HCT116 (cell line): ENCODE measurements at regions not wholly inside any gene's neighbourhood (a gene's known extent, or its start where the extent isn't known, plus 50 kb on each side); places are given as distances from the start of the nearest gene placed in this dataset.

Experiments
- ATAC-seq: fragments of 200-7000 bp; cut with Tn5 transposase; 2 replicates; pipeline ENCODE4 v1.9.1; 2020; ENCODE audit warnings: mild to moderate bottlenecking, moderate library complexity
- BruUV-seq: library from RNA; stranded (reverse); fragments of 400-500 nt; replicated peaks from 2 replicates; lab custom pipeline; 2021; lab: Mats Ljungman, UMichigan
- CTCF ChIA-PET: fragments of 300-600 bp; sonication (Branson Sonifier 250); formaldehyde crosslinking; loops from one replicate; lab custom pipeline; 2021; ENCODE audit warnings: antibody characterized with exemption; lab: Charles Lee
- POLR2A ChIA-PET: fragments of 300-600, 350-600 bp; sonication (Branson Sonifier 250); formaldehyde crosslinking; loops from one replicate; lab custom pipeline; 2021; ENCODE audit warnings: antibody characterized with exemption; lab: Charles Lee
- RAD21 ChIA-PET, 2 experiments: fragments of 300-600 bp; sonication (Branson Sonifier 250); formaldehyde crosslinking; loops; one replicate each; lab custom pipeline; 2023; ENCODE audit warnings: low total read pairs in 2 of 2; ENCODE audit not compliant: uncharacterized antibody in 2 of 2, unreplicated experiment in 2 of 2, low non-redundant PET in 1 of 2; lab: Charles Lee
- DNase-seq: peaks from one replicate; pipeline ENCODE4 v3.0.0-alpha.2; 2010; ENCODE audit warnings: low read depth, low spot score
- H2AFZ ChIP-seq: fragments of 200-600 bp; shearing (Covaris generic), sonication (generic); 2 replicates; pipeline ENCODE4 v1.6.1; 2017; ENCODE audit warnings: low read depth, mixed run types, mixed read lengths, antibody characterized with exemption, low read length; ENCODE audit not compliant: poor library complexity, severe bottlenecking
- H3K27ac ChIP-seq: 2 replicates; pipeline ENCODE4 v1.5.1; 2012; ENCODE audit warnings: low read depth, low read length
- H3K27me3 ChIP-seq: fragments of 200-600 bp; sonication (generic); 2 replicates; pipeline ENCODE4 v1.6.1; 2016; ENCODE audit warnings: mixed run types, low read length, mixed read lengths; ENCODE audit not compliant: insufficient read depth
- H3K36me3 ChIP-seq, 2 experiments: fragments of 200-500 bp in 1 of 2; fragments of 200-600 bp in 1 of 2; sonication (Bioruptor generic) in 1 of 2; sonication (generic) in 1 of 2; 2 replicates each; pipeline versions ENCODE4 v1.5.1 to v1.6.1; 2014 to 2016; ENCODE audit warnings: low read length in 2 of 2, inconsistent platforms in 1 of 2, mixed read lengths in 1 of 2, mixed run types in 1 of 2; ENCODE audit not compliant: insufficient read depth in 2 of 2, control insufficient read depth in 1 of 2
- H3K4me1 ChIP-seq, 2 experiments: fragments of 200-600 bp in 1 of 2; sonication (generic) in 1 of 2; 2 replicates each; pipeline versions ENCODE4 v1.5.1 to v1.6.1; 2012 to 2017; ENCODE audit warnings: low read length in 2 of 2, inconsistent platforms in 1 of 2, mild to moderate bottlenecking in 1 of 2, mixed read lengths in 1 of 2, mixed run types in 1 of 2, moderate library complexity in 1 of 2; ENCODE audit not compliant: insufficient read depth in 2 of 2, control insufficient read depth in 1 of 2
- H3K4me2 ChIP-seq: fragments of 200-600 bp; sonication (generic); 2 replicates; pipeline ENCODE4 v1.6.1; 2017; ENCODE audit warnings: mixed run types, low read length, mixed read lengths
- H3K4me3 ChIP-seq, 2 experiments: fragments of 200-600 bp in 1 of 2; sonication (generic) in 1 of 2; replicated peaks in 1 of 2; 2 replicates each; pipeline ENCODE4 v1.5.1; 2011 to 2016; ENCODE audit warnings: low read length in 2 of 2, control low read depth in 1 of 2, low read depth in 1 of 2, mild to moderate bottlenecking in 1 of 2, mixed read lengths in 1 of 2, mixed run types in 1 of 2
- H3K79me2 ChIP-seq: fragments of 200-600 bp; sonication (generic); 2 replicates; pipeline ENCODE4 v1.6.1; 2017; ENCODE audit warnings: mild to moderate bottlenecking, mixed run types, low read length, moderate library complexity, mixed read lengths; ENCODE audit not compliant: insufficient read depth
- H3K9ac ChIP-seq: fragments of 200-600 bp; sonication (generic); 2 replicates; pipeline ENCODE4 v1.6.1; 2016; ENCODE audit warnings: low read length, mixed read lengths
- H3K9me2 ChIP-seq: fragments of 200-600 bp; sonication (generic), shearing (Covaris generic); 2 replicates; pipeline ENCODE4 v1.6.1; 2017; ENCODE audit warnings: mixed run types, mild to moderate bottlenecking, moderate library complexity; ENCODE audit not compliant: insufficient read depth
- H3K9me3 ChIP-seq, 2 experiments: fragments of 200-500 bp in 1 of 2; fragments of 200-600 bp in 1 of 2; sonication (Bioruptor generic) in 1 of 2; sonication (generic) in 1 of 2; 2 replicates each; pipeline ENCODE4 v1.6.1; 2014 to 2017; ENCODE audit warnings: low read length in 2 of 2, mixed read lengths in 2 of 2, inconsistent platforms in 1 of 2, low read depth in 1 of 2, mild to moderate bottlenecking in 1 of 2, mixed run types in 1 of 2, moderate library complexity in 1 of 2; ENCODE audit not compliant: control insufficient read depth in 1 of 2, insufficient read depth in 1 of 2
- H4K20me1 ChIP-seq: fragments of 200-600 bp; sonication (generic), shearing (Covaris generic); 2 replicates; pipeline ENCODE4 v1.6.1; 2017; ENCODE audit warnings: mixed run types, mild to moderate bottlenecking, moderate library complexity; ENCODE audit not compliant: insufficient read depth
- CBX3 ChIP-seq: IDR thresholded peaks from 2 replicates; pipeline ENCODE4 v1.6.1; 2012; ENCODE audit warnings: low read depth
- CEBPB ChIP-seq: IDR thresholded peaks from 2 replicates; pipeline ENCODE4 v1.6.1; 2012; ENCODE audit warnings: low read depth
- EGR1 ChIP-seq: IDR thresholded peaks from 2 replicates; pipeline ENCODE4 v1.6.1; 2012; ENCODE audit warnings: low read depth
- ELF1 ChIP-seq: IDR thresholded peaks from 2 replicates; pipeline ENCODE4 v1.6.1; 2012; ENCODE audit warnings: low read depth, borderline replicate concordance
- EZH2 ChIP-seq: fragments of 200-600 bp; sonication (generic); IDR thresholded peaks from 2 replicates; pipeline ENCODE4 v1.6.1; 2017; ENCODE audit warnings: antibody characterized with exemption, mixed run types
- EZH2phosphoT487 ChIP-seq: fragments of 200-600 bp; IDR thresholded peaks from 2 replicates; pipeline ENCODE4 v1.6.1; 2018; ENCODE audit warnings: antibody characterized with exemption, borderline replicate concordance
- JUND ChIP-seq: IDR thresholded peaks from 2 replicates; pipeline ENCODE4 v1.6.1; 2012
- MAX ChIP-seq: IDR thresholded peaks from 2 replicates; pipeline ENCODE4 v1.6.1; 2012
- RAD21 ChIP-seq: IDR thresholded peaks from 2 replicates; pipeline ENCODE4 v1.6.1; 2012; ENCODE audit warnings: low read depth, mild to moderate bottlenecking
- SIN3A ChIP-seq: IDR thresholded peaks from 2 replicates; pipeline ENCODE4 v1.6.1; 2012; ENCODE audit warnings: low read depth
- SP1 ChIP-seq: IDR thresholded peaks from 2 replicates; pipeline ENCODE4 v1.6.1; 2012; ENCODE audit warnings: low read depth
- SRF ChIP-seq: IDR thresholded peaks from 2 replicates; pipeline ENCODE4 v1.6.1; 2012; ENCODE audit warnings: low read depth
- YY1 ChIP-seq: IDR thresholded peaks from 2 replicates; pipeline ENCODE4 v1.6.1; 2011; ENCODE audit warnings: low read length, low read depth, moderate library complexity, mild to moderate bottlenecking; ENCODE audit not compliant: insufficient replicate concordance; ENCODE audit errors: extremely low read depth
- ZFX ChIP-seq: fragments of 450-650 bp; IDR thresholded peaks from 2 replicates; pipeline ENCODE4 v1.6.1; 2017
- ZNF274 ChIP-seq: fragments of 200-500 bp; sonication (Bioruptor generic); IDR thresholded peaks from 2 replicates; pipeline ENCODE4 v1.6.1; 2014; ENCODE audit warnings: mild to moderate bottlenecking, low read depth, low read length, inconsistent platforms
- intact Hi-C: fragments of 100-400 bp; cut with micrococcal nuclease; formaldehyde crosslinking; loops from 2 replicates; pipeline ENCODE4 v1.10.0; 2022
- TF ChIP-seq, protein P1 (sequence below): IDR thresholded peaks from 2 replicates; pipeline ENCODE4 v1.6.1; 2012

GRCh38 chr2:199612509-199613130 is 154.9 kb upstream of the SATB2 start:
- ATAC-seq (no peak), DNase-seq (no peak)
- Histone ChIP-seq H3K4me2 (no peak overlapping the region), H3K36me3 (no peaks in the 10 kb centered on the region), H3K9ac (no peak overlapping the region), H2AFZ (no peak overlapping the region), H3K9me2 (0 out of 2 replicates have a peak, but pooled peaks cover 5% of the 10 kb centered on the region), H3K27ac (no peak overlapping the region), H4K20me1 (no peaks in the 10 kb centered on the region), H3K9me3 (no peaks in the 10 kb centered on the region), H3K4me1 (no peaks in the 10 kb centered on the region), H3K79me2 (no peaks in the 10 kb centered on the region), H3K4me3 (no peak overlapping the region), H3K27me3 (no peaks in the 10 kb centered on the region)
- CTCF ChIA-PET, result no interaction called here
- POLR2A ChIA-PET, result no interaction called here
- RAD21 ChIA-PET, result no interaction called here
- intact Hi-C loops, result no loop called here
- no TSS peak for BruUV-seq
- no peak for TF ChIP-seq MAX
- no peak for TF ChIP-seq SP1
- TF ChIP-seq SIN3A, result no peak
- TF ChIP-seq, protein P1, sequence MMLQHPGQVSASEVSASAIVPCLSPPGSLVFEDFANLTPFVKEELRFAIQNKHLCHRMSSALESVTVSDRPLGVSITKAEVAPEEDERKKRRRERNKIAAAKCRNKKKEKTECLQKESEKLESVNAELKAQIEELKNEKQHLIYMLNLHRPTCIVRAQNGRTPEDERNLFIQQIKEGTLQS, result no peak
- no peak for TF ChIP-seq EZH2phosphoT487
- no peak for TF ChIP-seq JUND
- no peak for TF ChIP-seq CBX3
- TF ChIP-seq ZNF274, result no peak
- TF ChIP-seq CEBPB, result no peak
- no peak for TF ChIP-seq RAD21
- no peak for TF ChIP-seq SRF

DNA sequence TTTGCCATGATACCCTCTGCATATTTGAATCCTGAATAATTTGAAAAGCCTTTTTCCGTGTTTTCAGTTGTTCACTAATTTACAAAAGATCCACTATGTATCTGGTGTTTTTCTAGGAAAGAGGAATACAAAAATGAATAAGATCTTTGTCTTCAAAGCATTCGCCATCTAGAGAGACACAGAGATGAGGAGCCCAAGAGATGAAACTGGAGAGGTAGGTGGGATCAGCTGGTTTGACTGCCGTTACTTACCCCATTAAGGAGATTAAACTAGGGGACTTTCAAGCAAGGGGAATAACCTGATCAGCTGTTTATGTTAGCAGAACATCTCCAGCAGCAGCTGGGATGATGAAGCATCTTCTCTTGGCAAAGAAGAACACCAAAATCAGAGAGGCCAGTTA is 150.2 kb upstream of the SATB2 start:
- Histone ChIP-seq H3K4me2 (no peak overlapping the region), H3K9ac (no peak overlapping the region), H3K27me3 (no peaks in the 10 kb centered on the region), H3K27ac (no peak overlapping the region), H3K4me3 (no peak overlapping the region), H3K4me1 (no peaks in the 10 kb centered on the region), H3K79me2 (no peaks in the 10 kb centered on the region), H3K36me3 (no peaks in the 10 kb centered on the region), H2AFZ (no peak overlapping the region), H4K20me1 (no peaks in the 10 kb centered on the region), H3K9me2 (no peaks in the 10 kb centered on the region), H3K9me3 (no peaks in the 10 kb centered on the region)
- no peak for TF ChIP-seq CEBPB
- TF ChIP-seq EZH2, result no peak
- TF ChIP-seq ZFX, result no peak
- no peak for TF ChIP-seq EGR1
- TF ChIP-seq YY1, result no peak
- no peak for TF ChIP-seq SP1
- TF ChIP-seq JUND, result no peak
- TF ChIP-seq ELF1, result no peak
- TF ChIP-seq SRF, result no peak
- BruUV-seq, result no TSS peak
- ATAC-seq (no peak), DNase-seq (no peak)
- ChIA-PET RAD21 (no interaction called here), CTCF (no interaction called here), POLR2A (no interaction called here)
- intact Hi-C loops, result no loop called here
